A172 (cell line): ENCODE measurements at regions not wholly inside any gene's neighbourhood (a gene's known extent, or its start where the extent isn't known, plus 50 kb on each side); places are given as distances from the start of the nearest gene placed in this dataset.
"Not testable (repeated sequence)": the region's sequence is repeated elsewhere in the genome, so short reads cannot be mapped to it uniquely, and the experiment has no call there.

ENCODE experiments used
- DNase-seq: peaks from one replicate; pipeline ENCODE4 v3.0.0-alpha.2; 2015; ENCODE audit warnings: low spot score

- no peak for DNase-seq
Measured at GRCh38 chr22:47626428-47627390, 864.3 kb downstream of the TBC1D22A start.

DNA sequence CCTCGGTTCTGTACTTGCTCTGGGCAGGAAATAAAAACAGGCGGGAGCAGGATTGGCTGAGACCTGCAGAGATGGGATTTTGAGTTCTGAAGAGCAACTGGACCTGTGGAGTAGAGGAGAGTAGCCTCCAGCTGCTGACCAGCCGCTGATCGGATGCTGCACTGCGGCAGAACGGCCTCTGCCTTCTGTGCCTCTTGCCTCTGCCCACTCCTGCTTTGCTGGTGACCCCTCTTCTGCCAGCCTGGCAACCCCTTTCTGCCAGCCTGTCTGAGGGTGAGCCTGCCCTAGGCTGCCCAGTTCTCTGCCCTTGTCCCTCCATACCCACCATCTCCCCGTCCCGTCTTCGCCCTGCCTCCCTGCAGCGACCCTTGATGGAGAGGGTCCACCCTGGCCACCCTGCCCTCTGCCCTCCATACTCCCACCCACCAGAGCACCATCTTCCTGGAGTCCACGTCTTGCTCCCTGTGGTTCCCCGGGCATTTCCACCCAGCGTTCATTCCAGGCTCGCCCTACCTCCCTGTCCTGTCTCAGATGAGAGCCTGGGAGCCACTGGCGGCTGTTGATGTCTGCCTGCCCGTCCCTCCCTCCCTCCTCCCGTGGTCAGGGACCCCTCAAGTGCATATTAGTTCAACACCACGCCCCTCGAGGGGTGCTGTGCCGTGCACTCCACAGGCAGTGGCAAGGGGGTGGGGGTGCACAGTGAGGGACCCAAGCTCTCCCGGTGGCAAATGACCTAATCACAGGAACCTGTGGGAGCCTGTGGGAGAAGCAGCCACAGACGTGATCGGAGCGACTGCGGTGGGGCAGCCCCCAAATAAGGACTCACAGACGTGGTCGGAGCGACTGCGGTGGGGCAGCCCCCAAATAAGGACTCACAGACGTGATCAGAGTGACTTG, 863.3 kb downstream of the TBC1D22A start:
- DNase-seq: no peak

DNA sequence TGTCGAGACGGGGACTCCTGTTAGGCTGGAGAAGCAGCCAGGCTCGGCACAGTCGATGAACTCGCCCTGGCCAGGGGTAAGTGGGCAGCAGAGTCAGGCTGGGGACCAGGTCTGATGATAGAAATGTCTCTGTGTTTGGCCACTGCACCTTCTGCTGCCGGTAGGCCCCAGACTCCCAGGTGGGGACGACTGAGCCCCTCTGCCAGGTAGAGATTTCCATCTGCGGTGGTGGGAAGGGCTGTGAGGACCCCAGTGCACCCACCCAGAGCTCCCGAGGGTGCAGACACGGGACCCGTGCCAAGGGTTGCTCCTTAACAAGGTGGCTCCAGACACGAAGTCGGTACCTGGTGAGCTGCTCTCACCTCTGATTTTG, 862.5 kb downstream of the TBC1D22A start:
- DNase-seq: no peak

- DNase-seq: no peak
Measured at GRCh38 chr22:47624252-47625012, 862.0 kb downstream of the TBC1D22A start.

GRCh38 chr22:47623763-47624148, 861.3 kb downstream of the TBC1D22A start:
- no peak for DNase-seq

GRCh38 chr22:47623066-47623762, 860.8 kb downstream of the TBC1D22A start:
- no peak for DNase-seq

DNA sequence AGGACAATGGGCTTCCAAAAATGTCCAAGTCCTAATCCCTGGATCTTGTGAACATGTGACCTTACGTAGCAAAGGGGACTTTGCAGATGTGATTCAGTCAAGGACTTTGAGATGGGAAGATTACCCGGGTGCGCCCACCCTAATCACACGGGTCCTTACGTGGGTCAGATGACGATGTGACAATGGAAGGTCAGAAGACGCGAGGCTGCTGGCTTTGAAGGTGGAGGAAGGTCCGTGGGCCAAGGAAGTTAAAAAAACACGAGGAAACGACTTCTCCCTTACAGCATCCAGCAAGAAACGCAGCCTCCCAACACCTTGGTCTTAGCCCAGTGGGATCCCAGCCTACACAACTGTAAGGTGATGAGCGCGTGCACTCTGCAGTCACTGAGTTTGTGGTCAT, 860.1 kb downstream of the TBC1D22A start:
- no peak for DNase-seq

- no peak for DNase-seq
Measured at GRCh38 chr22:47621253-47621652, 858.8 kb downstream of the TBC1D22A start.

DNA sequence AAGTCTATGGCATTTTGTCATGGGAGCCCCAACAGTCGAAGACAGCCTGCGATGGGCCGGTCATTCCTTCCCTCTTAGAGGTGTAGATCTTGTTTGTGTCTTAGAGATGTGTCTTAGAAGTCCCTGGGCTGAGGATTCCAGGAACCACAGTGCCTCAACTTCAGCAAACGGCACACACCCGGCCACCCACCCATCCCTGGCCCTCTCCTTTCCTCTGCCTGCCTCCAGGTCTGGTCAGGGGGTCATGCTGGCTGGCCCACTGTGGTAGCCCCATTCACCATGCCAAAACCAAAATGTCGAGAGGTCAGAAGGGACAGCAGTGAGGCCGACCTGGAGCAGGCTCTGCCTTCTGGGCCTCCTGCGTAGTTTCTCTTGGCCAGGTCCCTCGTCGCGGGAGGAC, 857.9 kb downstream of the TBC1D22A start:
- no peak for DNase-seq

DNA sequence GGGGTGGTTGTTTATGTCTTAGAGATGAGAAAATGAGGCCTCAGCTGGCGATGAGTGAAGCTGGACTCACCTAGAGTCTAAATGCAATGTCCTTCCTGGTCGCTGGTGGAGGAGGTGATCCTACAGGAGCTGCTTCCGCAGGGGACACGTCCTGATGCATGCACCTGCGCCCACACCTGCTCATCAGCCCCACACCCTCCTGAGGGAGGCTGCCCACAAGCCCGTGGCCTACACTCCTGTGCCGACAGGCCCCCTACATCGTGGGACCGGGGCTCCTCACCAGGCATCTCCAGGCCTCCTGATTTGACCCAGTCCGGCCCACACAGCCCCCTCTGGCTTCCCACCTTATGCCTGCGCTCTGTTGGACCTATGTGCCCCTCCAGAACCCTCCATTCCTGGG, 857.2 kb downstream of the TBC1D22A start:
- DNase-seq: no peak

DNA sequence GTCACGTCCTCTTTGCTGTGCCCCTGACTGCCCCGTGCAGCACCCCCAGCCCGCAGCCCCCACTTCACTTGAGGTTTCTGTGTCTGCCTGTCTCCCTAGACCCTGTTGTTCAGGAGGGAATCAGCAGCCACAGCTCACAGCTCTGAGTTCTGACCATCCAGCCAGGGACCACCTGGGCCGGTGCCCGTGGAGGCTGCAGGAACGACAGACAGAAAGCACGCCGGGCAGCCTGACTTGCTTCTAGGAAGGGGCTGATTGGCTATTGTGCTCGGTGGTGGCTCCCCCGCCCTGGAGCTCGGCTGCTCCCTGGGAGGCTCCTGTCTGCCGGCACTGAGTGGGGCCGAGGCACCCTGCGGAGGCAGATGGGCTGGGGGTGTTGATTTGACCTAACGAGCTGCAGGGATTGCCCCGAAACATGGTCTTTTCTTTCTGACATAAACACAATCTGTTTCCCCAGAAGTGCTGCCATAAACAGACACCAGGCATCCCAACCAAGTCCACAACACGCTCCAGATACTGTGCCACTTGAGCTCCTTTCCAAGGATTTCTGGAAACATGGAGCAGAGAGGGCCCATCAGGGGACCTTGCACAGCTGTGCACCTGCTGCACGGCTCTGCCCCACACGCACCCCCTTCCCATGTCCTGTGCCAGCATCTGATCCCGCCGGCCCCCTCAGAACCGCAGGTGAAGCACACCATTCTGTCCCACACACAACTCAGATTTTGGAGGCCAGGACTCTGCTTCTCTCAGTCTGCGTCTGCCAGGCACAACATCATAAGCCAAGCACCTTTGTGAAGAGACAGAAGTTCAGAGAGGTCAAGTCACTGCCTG, 855.9 kb downstream of the TBC1D22A start:
- no peak for DNase-seq

- no peak for DNase-seq
Measured at GRCh38 chr22:47617186-47617585, 854.7 kb downstream of the TBC1D22A start.

DNA sequence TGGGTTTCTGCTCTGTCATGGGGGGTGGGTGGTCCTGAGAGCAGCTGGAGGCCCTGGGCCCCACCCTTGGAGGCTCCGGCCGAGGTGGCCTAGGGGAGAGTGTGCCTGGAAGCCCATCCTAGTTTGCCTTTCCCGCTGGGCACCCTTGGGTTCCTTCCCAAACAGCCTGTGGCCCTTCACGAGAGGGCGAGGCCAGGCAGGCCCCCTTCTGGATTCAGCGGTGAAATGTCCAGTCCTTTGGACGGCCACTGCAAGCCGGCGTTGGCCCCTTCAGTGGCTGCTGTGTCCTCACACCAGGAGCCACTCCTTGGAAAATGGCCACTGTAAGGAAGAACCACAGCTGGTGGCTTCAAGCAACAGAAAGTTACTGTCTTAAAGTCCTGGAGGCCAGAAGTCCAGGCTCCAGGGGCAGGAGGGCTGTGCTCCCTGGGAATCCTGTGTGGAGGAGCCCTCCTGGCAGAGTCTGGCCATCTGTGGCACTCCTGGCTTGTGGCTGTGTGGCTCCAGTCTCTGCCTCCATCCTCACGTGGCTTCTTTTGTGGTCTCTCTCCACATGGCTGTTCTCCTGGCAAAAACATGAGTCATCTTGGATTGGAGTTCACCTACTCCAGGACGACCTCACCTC, 854.1 kb downstream of the TBC1D22A start:
- DNase-seq: no peak

- DNase-seq: no peak
Measured at GRCh38 chr22:47615051-47615450, 852.6 kb downstream of the TBC1D22A start.

GRCh38 chr22:47613606-47614350, 851.3 kb downstream of the TBC1D22A start:
- no peak for DNase-seq

DNA sequence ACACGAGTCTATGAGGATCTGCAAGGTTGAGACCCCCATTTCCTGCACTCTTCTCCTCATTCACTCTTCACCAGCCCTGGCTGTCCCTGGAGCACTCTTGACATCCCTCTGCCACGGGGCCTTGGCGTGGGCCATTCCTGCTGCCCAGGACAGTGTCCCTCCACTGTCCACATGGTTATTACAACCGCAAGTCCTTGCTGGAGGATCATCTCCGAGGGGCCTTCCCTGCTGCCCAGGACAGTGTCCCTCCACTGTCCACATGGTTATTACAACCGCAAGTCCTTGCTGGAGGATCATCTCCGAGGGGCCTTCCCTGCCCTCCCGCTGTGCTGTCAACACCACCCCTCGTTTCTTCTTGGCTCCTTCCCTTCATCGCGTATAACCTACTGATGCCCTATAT, 850.7 kb downstream of the TBC1D22A start:
- DNase-seq: not testable (repeated sequence)

GRCh38 chr22:47612311-47612910, 850.0 kb downstream of the TBC1D22A start:
- DNase-seq: no peak

DNA sequence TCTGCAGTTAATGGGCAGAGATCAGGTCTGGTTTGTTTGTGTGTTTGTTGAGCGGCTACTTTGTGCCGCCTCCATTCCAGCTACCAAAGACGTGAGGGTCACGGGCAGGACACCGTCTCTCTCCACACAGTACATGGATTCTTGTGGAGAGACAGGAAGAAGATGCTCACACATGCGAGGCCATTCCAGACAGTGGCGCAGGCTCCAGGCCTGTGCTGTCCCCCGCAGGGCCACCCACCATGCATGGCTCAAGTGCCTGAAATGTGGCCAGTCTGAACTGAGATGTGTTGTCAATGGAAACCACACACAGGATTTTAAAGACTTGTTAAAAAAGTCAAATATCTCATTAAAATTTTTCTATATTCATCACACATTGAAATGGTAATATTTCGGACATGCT, 848.3 kb downstream of the TBC1D22A start:
- DNase-seq: no peak

DNA sequence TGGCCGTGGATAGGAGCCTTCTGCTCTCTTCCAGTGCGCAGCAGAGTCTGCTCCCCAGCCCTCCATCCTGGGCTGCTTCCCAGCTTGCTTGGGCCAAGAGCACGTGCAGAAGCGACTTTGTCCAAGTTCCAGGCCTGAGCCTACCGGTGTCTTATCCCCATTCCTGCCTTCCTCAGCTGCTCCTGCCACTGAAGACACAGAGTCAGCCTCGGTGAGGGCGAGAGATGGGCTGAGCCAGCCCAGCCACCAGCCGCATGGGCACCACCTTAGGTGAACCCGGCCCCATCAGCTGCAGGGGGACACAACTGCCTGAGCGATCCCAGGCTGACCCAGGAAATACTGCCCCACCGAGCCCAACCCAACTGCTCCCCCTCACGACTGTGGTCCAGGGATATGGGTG, 847.8 kb downstream of the TBC1D22A start:
- DNase-seq: no peak
